Activated naive CD8-positive, alpha-beta T cell treated with anti-CD3 and anti-CD28 coated beads, Interleukin-2, amount 50 U/mL, for 24 hours (primary cell): ENCODE measurements at regions not wholly inside any gene's neighbourhood (a gene's known extent, or its start where the extent isn't known, plus 50 kb on each side); places are given as distances from the start of the nearest gene placed in this dataset.

ENCODE experiments used
- ATAC-seq: fragments of 150-1000 bp; cut with Tn5 transposase; one replicate; pipeline ENCODE4 v1.10.0; 2021
- DNase-seq: peaks from one replicate; pipeline ENCODE4 v3.0.0; 2021
- H3K27ac Mint-ChIP-seq: one replicate; pipeline ENCODE4 v1.8.0; 2021; ENCODE audit warnings: mild to moderate bottlenecking, mixed read lengths
- H3K27me3 Mint-ChIP-seq: one replicate; pipeline ENCODE4 v1.8.0; 2021; ENCODE audit warnings: mixed read lengths
- H3K36me3 Mint-ChIP-seq: one replicate; pipeline ENCODE4 v1.8.0; 2021; ENCODE audit warnings: low read depth, mixed read lengths
- H3K4me1 Mint-ChIP-seq: one replicate; pipeline ENCODE4 v1.8.0; 2021; ENCODE audit warnings: mixed read lengths
- H3K4me3 Mint-ChIP-seq: one replicate; pipeline ENCODE4 v1.8.0; 2021; ENCODE audit warnings: mild to moderate bottlenecking, moderate library complexity, mixed read lengths
- H3K9me3 Mint-ChIP-seq: one replicate; pipeline ENCODE4 v1.8.0; 2021; ENCODE audit warnings: mixed read lengths

DNA sequence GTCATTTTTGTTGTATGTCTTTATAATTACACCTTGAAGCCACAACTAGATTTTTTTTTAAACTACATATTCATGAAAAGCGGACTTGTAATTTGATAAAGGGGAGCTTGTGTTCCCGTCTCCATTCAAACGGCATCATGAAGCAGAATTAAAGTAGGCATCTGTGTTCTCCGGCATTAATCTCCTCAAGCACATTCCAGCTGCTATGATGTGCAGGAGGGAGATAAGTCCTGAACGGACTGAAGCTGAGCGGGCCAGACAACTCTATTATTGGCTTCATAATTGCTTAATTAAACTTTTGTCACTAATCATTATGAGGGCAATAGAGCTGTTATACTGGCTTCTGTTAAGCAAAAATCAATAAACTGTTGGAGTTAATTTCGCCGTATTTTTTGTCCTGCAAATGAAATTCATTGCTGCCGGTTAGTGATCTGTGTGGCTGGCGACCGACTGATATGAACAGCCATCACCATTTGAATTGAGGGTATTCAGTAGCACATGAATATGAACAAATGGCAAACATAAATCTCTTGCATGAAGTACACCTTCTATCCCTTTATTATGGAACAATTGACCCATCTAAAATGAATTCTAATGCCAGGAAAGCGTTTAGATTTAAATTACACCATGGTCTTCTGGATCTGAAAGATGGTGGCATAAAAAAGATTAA lies 408.8 kb upstream of the IRX1 start:
- ATAC-seq: no peak
- no peak overlapping the region for H3K27ac Mint-ChIP-seq
- H3K27me3 Mint-ChIP-seq: no peaks in the 10 kb centered on the region
- H3K4me1 Mint-ChIP-seq: no peaks in the 10 kb centered on the region
- H3K4me3 Mint-ChIP-seq: no peak overlapping the region
- H3K36me3 Mint-ChIP-seq: no peaks in the 10 kb centered on the region
- DNase-seq: no peak
- peaks cover 3% of the 10 kb centered on the region for H3K9me3 Mint-ChIP-seq

DNA sequence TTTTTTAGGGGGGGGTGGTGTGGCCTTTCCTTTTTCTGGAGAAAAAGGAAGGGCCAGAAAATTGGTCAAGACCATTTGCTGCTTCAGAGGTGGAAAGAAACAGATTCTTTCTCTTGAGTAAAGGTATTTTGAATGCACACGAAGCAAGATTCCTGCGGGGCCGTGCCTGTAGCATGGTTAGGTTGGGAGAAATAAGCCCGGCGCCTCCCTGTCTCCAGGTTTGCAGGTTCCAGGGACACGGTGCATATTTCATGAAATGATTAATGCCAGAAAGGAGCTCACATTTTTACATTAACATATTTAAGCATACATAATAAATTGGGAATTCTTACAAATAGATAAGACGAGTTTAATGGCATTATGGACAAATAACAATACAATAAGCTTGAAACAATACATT lies 409.5 kb upstream of the IRX1 start:
- no peak overlapping the region for H3K27ac Mint-ChIP-seq
- H3K9me3 Mint-ChIP-seq: peaks cover 3% of the 10 kb centered on the region
- ATAC-seq (no peak), DNase-seq (no peak)
- H3K4me3 Mint-ChIP-seq: no peak overlapping the region
- no peaks in the 10 kb centered on the region for H3K27me3 Mint-ChIP-seq
- no peaks in the 10 kb centered on the region for H3K4me1 Mint-ChIP-seq
- H3K36me3 Mint-ChIP-seq: no peaks in the 10 kb centered on the region

DNA sequence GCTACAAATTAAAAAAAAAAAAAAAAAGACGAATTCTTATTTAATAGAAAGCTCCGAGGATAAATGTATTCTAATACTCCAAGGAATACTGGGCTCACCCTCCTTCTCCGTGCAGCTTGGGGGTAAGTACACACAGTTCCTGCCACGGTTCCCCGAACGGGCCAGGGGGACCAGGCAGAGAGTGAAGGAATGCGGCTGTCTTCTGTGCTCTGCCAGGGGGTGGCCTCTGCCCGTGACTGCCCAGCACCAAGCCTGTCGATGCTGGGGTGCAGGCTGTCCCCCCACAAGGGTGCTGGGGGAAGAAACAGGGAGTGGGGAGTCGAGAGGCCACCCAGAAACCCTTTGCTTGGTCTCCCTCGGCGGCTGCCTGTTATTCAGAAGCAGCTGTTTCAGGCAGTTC lies 410.1 kb upstream of the IRX1 start:
- no peaks in the 10 kb centered on the region for H3K36me3 Mint-ChIP-seq

DNA sequence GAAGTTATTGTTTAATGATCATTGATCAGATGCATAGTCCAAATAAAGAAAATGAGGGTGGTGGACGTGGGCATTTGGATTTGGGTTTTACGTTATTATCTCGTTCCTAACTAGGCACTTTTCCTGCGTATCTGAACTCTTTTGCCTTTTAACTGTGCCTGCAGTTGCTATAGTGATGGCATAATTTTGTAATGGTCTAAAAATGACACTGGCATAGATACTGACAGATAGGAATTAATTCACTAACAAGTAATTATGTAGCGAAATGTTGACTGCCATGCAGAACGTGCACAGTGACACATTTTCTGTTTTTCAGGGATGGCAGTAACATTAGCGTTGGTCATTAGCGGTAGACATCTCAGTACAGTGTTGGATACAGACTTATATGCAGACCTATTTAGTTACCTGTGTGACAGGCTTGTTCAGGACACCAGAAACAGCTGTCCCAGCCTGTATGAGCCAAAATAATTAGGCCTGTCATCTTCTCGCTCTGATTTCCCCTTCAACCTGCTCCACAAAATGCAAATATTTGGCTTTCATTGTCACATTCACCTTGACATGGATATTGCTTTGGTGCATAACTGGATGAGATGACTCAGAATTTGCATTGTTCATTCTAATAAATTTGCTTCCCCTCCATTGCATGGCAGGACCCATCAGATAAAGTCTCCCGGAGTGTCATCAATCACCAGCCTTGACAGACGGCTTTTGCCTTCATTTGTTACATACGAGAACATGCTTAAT lies 413.3 kb upstream of the IRX1 start:
- DNase-seq: no peak
- ATAC-seq: no peak
- no peak overlapping the region for H3K4me3 Mint-ChIP-seq
- peaks cover 3% of the 10 kb centered on the region for H3K9me3 Mint-ChIP-seq
- H3K4me1 Mint-ChIP-seq: no peaks in the 10 kb centered on the region
- H3K27ac Mint-ChIP-seq: no peak overlapping the region
- H3K27me3 Mint-ChIP-seq: no peaks in the 10 kb centered on the region
- no peaks in the 10 kb centered on the region for H3K36me3 Mint-ChIP-seq

More for the DNA sequence above, 410.1 kb upstream of the IRX1 start:
- Mint-ChIP-seq H3K4me1 (no peaks in the 10 kb centered on the region), H3K4me3 (no peak overlapping the region), H3K27ac (no peak overlapping the region), H3K9me3 (peaks cover 3% of the 10 kb centered on the region), H3K27me3 (no peaks in the 10 kb centered on the region)
- DNase-seq (no peak), ATAC-seq (no peak)

DNA sequence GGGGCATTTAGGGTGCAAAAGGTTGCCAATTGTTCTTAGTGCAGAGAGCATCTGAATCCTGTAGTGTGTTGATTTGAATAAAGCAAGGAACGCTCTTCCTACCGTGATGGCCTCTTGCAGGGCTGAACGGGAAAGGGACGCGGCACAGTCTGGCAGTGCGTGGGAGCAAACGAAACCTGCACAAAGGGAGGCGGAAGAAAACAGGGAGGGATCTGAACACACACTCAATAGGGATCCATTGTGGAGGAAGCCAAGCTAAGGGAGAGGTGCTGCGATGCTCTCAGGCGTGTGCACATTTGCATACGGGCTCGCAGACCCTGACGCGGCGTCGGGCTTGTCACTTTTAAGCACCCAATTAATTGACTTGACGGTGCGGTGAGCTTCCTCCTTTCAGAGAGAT lies 414.0 kb upstream of the IRX1 start:
- Mint-ChIP-seq H3K27me3 (no peaks in the 10 kb centered on the region), H3K9me3 (peaks cover 3% of the 10 kb centered on the region), H3K4me1 (no peaks in the 10 kb centered on the region), H3K27ac (no peak overlapping the region), H3K4me3 (no peak overlapping the region), H3K36me3 (no peaks in the 10 kb centered on the region)
- DNase-seq: no peak
- ATAC-seq: no peak

DNA sequence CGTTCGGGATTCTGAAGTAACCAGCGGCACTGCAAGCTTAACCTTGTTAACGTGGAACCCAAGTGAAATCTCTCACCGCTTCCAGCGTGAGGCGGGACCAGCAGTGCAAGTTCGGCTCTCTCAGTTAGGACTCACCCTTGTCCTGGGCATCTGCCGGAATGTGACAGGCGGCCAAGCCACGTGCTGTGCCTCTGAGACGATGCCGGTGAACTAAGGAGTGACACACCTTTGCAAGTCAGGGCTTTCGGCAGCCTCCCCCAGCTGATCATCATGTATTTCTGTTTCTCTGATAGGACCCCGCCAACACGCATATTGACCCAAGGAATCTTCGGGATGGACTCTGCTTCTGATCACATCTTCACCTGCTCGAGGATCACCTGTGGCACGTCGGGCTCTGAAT lies 415.0 kb upstream of the IRX1 start:
- Mint-ChIP-seq H3K27ac (no peak overlapping the region), H3K9me3 (peaks cover 3% of the 10 kb centered on the region), H3K4me3 (no peak overlapping the region), H3K4me1 (no peaks in the 10 kb centered on the region), H3K27me3 (no peaks in the 10 kb centered on the region), H3K36me3 (no peaks in the 10 kb centered on the region)
- no peak for ATAC-seq
- no peak for DNase-seq

DNA sequence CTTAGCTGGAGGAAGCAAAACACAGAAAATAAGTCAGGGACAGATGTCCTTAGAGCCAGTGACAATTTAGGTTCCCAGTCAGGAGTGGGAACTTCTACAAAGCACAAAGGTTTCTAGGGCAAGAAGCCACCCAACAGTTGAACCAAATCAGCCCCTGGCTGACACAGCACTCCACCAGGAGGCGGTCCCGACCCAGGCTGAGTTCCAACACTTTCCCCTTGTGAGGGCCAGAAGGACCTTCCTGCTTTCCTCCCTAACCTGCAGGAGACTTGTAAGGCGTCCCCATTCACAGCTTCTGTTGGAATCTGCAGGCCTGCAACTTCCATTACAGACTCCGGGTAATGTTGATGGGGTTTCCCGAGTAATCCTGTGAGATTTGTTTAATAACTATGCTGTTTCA lies 416.4 kb upstream of the IRX1 start:
- Mint-ChIP-seq H3K4me1 (no peaks in the 10 kb centered on the region), H3K9me3 (peaks cover under 1% of the 10 kb centered on the region), H3K36me3 (no peaks in the 10 kb centered on the region), H3K27ac (no peak overlapping the region), H3K27me3 (no peaks in the 10 kb centered on the region), H3K4me3 (no peak overlapping the region)
- DNase-seq (no peak), ATAC-seq (no peak)

DNA sequence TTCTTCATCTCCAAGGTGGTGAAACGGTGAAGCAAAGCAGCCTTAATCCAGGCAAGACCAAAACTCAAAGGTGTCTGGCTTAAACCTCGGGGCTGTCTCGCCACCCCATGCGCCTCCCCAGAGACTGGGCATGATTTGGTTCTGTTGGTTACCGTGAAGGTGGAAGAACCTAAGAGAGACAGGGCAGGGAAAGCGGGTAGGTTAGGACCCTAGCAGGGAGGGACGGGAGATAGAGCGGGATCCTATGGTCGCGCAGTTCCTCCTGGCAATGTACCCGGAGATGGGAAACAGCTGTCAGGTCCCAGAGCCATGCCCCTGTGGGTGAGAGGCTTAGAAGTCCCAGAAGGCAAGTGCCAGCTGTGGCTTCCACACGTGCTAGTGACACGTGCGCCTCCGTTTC lies 418.3 kb upstream of the IRX1 start:
- ATAC-seq: no peak
- no peak overlapping the region for H3K4me3 Mint-ChIP-seq

DNA sequence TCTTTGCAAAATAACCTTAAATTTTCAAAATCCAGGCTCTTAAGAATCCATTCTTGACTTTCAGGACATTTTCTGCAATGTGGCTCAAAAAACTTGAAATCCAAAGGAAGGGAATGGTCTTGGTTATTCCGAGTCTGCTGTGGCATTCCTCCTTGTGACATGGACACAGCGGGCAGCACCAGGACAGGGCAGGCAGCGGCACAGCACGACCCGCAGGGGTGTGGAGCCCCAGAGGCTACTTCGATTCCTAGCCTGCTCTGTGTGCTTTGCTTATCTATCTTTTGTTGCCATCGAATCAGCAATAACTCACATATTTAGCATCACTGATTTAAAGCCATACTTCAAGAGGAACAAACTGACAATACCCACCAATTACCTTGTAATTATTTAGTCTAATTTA lies 420.2 kb upstream of the IRX1 start:
- Mint-ChIP-seq H3K4me3 (no peak overlapping the region), H3K4me1 (no peaks in the 10 kb centered on the region), H3K27ac (no peak overlapping the region), H3K27me3 (no peaks in the 10 kb centered on the region), H3K9me3 (peaks cover 4% of the 10 kb centered on the region), H3K36me3 (no peaks in the 10 kb centered on the region)
- ATAC-seq (no peak), DNase-seq (no peak)

More for the DNA sequence above, 418.3 kb upstream of the IRX1 start:
- H3K9me3 Mint-ChIP-seq: no peaks in the 10 kb centered on the region
- DNase-seq: no peak
- no peak overlapping the region for H3K27ac Mint-ChIP-seq
- H3K4me1 Mint-ChIP-seq: no peaks in the 10 kb centered on the region
- no peaks in the 10 kb centered on the region for H3K27me3 Mint-ChIP-seq
- H3K36me3 Mint-ChIP-seq: no peaks in the 10 kb centered on the region

DNA sequence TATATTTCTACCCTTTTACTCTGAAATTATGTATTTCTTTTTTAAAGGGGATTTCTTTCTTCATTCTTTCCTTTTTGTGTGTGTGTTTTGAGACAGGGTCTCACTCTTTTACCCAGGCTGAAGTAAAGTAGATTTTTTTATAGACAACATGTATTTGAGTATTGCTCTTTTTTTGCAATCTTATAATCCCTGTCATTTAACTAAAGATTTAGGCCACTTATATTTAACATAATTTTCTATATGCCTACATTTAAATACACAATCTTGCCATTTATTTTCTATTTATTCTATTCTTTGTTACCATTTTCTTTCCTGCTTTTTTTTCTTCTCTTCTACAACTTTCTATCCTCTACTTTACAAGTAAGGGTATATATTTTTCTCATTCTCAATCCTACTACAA lies 416.0 kb upstream of the IRX2 start:
- DNase-seq (no peak), ATAC-seq (no peak)
- no peak overlapping the region for H3K27ac Mint-ChIP-seq
- no peaks in the 10 kb centered on the region for H3K4me1 Mint-ChIP-seq
- H3K4me3 Mint-ChIP-seq: no peak overlapping the region
- H3K27me3 Mint-ChIP-seq: no peaks in the 10 kb centered on the region
- peaks cover 5% of the 10 kb centered on the region for H3K36me3 Mint-ChIP-seq
- H3K9me3 Mint-ChIP-seq: peaks cover 24% of the 10 kb centered on the region

DNA sequence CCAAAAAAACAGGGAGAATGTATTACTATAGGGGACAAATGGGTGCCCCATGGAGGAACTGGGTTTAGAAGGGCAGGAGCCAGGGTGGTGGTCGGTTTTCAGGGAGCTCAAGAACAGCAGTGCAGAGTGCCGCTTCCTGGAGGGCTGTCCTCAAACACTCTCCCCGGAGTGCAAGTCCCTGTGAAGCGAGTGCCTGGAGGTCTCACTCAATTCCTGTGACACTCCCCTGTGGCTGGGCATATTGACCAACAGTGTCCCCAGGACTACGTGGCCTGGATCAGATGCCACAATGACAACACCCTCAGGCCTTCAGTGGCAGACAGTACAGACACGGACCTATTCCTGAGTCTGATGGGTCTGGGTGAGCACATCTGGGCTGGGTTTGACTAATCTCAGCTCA lies 412.1 kb upstream of the IRX2 start:
- Mint-ChIP-seq H3K4me1 (no peaks in the 10 kb centered on the region), H3K27ac (no peak overlapping the region), H3K36me3 (peaks cover 5% of the 10 kb centered on the region), H3K9me3 (peaks cover 24% of the 10 kb centered on the region), H3K27me3 (no peaks in the 10 kb centered on the region), H3K4me3 (no peak overlapping the region)
- ATAC-seq: no peak
- no peak for DNase-seq

DNA sequence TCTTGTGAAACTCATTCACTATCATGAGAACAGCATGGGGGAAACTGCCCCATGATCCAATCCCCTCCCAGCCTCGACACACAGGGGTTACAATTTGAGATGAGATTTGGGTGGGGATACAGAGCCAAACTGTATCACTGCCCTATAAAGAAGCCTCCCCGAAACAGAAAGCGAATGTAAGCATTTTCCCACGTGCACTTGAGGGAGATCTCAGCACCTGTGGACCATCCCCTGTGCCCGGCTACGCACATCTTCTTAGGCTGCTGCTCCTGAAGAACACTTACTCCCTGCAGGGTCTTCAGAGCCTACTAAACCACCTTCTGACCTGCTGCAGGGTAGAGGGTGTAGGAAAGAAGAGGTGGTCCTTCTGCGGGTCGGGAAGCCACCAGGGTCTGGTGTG lies 410.2 kb upstream of the IRX2 start:
- Mint-ChIP-seq H3K4me1 (no peaks in the 10 kb centered on the region), H3K36me3 (peaks cover 5% of the 10 kb centered on the region), H3K4me3 (no peak overlapping the region), H3K27ac (no peak overlapping the region), H3K9me3 (peaks cover 9% of the 10 kb centered on the region), H3K27me3 (no peaks in the 10 kb centered on the region)
- no peak for ATAC-seq
- no peak for DNase-seq

DNA sequence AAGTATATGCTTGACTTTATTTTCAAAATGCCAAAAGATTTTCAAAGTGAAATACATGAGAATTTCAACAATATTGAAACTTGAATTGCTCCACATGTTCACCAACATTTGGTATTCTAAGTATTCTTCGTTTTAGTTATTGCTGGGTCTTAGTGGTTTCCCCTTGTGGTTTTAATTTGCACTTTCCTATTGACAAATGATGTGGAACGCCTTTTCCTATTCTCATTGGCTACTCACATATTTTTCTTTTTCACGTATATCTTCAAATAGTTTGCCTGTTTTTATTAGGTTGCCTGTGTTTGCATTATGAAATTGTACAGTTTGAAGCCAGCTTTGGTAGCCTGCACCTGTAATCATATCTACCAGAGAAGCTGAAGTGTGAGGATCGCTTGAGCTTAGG lies 405.7 kb upstream of the IRX2 start:
- H3K4me1 Mint-ChIP-seq: no peaks in the 10 kb centered on the region
- no peaks in the 10 kb centered on the region for H3K27me3 Mint-ChIP-seq
- ATAC-seq (no peak), DNase-seq (no peak)
- peaks cover 11% of the 10 kb centered on the region for H3K9me3 Mint-ChIP-seq
- H3K36me3 Mint-ChIP-seq: no peaks in the 10 kb centered on the region
- H3K27ac Mint-ChIP-seq: no peak overlapping the region
- H3K4me3 Mint-ChIP-seq: no peak overlapping the region

DNA sequence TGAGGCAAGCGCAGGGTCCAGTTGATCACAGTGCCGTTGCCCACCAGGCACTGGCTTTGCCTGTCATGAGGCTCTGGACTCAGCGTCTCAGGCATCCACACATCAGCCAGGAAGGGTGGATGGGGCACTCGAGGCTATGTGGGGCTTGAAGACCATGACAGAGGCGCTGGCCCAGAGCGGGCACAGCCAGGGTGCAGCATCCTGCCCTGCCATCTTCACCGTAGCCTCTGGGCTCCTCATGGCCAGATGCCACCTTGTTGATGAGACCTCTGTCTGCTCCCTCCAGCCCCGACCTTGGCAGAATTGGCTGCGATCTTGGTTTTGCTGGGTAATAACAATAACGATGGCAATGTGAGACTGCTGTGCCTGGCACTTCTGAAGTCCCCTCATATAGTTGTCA lies 404.2 kb upstream of the IRX2 start:
- Mint-ChIP-seq H3K36me3 (no peaks in the 10 kb centered on the region), H3K4me3 (no peak overlapping the region), H3K27ac (no peak overlapping the region), H3K9me3 (peaks cover 12% of the 10 kb centered on the region), H3K27me3 (peaks cover 2% of the 10 kb centered on the region), H3K4me1 (no peaks in the 10 kb centered on the region)
- ATAC-seq (no peak), DNase-seq (no peak)

DNA sequence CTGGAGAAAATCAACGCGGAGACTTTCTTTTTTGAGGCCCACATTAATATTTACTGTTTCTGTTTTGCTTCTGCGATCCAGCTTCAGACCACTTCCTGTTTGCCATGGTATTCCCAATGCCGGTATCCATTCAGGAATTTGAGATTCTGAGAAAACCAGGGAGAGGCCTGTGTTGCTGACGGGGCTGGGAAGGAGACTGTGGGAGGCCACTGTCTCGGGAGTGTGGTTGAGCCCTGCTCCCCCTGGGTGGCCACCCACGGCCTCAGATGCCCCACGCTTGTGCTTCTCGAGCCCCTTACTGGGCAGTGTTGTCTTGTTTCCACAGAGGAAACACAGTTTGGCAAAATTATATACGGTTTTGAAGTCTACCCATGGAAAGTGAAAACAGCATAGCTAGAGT lies 403.6 kb upstream of the IRX2 start:
- H3K27me3 Mint-ChIP-seq: peaks cover 2% of the 10 kb centered on the region
- ATAC-seq (no peak), DNase-seq (no peak)
- H3K4me1 Mint-ChIP-seq: no peaks in the 10 kb centered on the region
- no peaks in the 10 kb centered on the region for H3K36me3 Mint-ChIP-seq
- no peak overlapping the region for H3K4me3 Mint-ChIP-seq
- peaks cover 12% of the 10 kb centered on the region for H3K9me3 Mint-ChIP-seq
- no peak overlapping the region for H3K27ac Mint-ChIP-seq
